Smooth muscle cell (in vitro differentiated cells): ENCODE measurements at regions not wholly inside any gene's neighbourhood (a gene's known extent, or its start where the extent isn't known, plus 50 kb on each side); places are given as distances from the start of the nearest gene placed in this dataset.

Experiments used
- DNase-seq: peaks from one replicate; lab custom pipeline; 2025; ENCODE audit not compliant: unreplicated experiment; lab: John Stamatoyannopoulos, UW
- H2AFZ ChIP-seq: fragments of 200-600 bp; sonication (generic); 2 replicates; pipeline ENCODE4 v1.6.0; 2016; ENCODE audit warnings: antibody characterized with exemption, low read depth, mild to moderate bottlenecking
- H3F3A ChIP-seq: fragments of 200-600 bp; sonication (generic); 2 replicates; pipeline ENCODE4 v1.6.0; 2017; ENCODE audit warnings: antibody characterized with exemption, low read depth
- H3K27ac ChIP-seq: fragments of 200-600 bp; sonication (generic); 2 replicates; pipeline ENCODE4 v1.5.1; 2016; ENCODE audit warnings: low read depth, mild to moderate bottlenecking
- H3K27me3 ChIP-seq: fragments of 200-600 bp; sonication (generic); 2 replicates; pipeline ENCODE4 v1.6.1; 2016; ENCODE audit warnings: low read depth, mild to moderate bottlenecking
- H3K36me3 ChIP-seq: fragments of 200-600 bp; sonication (generic); 2 replicates; pipeline ENCODE4 v1.5.1; 2016; ENCODE audit warnings: low read depth
- H3K4me1 ChIP-seq: fragments of 200-600 bp; sonication (generic); 2 replicates; pipeline ENCODE4 v1.5.1; 2016; ENCODE audit warnings: low read depth
- H3K4me2 ChIP-seq: fragments of 200-600 bp; sonication (generic); 2 replicates; pipeline ENCODE4 v1.6.0; 2016; ENCODE audit warnings: mild to moderate bottlenecking
- H3K4me3 ChIP-seq: fragments of 200-600 bp; sonication (generic); 2 replicates; pipeline ENCODE4 v1.5.1; 2016; ENCODE audit warnings: mild to moderate bottlenecking
- H3K79me2 ChIP-seq: fragments of 200-600 bp; sonication (generic); 2 replicates; pipeline ENCODE4 v1.6.0; 2016; ENCODE audit warnings: low read depth, mild to moderate bottlenecking
- H3K9ac ChIP-seq: fragments of 200-600 bp; sonication (generic); 2 replicates; pipeline ENCODE4 v1.6.0; 2016; ENCODE audit warnings: low read depth
- H3K9me3 ChIP-seq: fragments of 200-600 bp; sonication (generic); replicated peaks from 2 replicates; pipeline ENCODE4 v1.5.1; 2016; ENCODE audit warnings: low read depth
- H4K20me1 ChIP-seq: fragments of 200-600 bp; sonication (generic); 2 replicates; pipeline ENCODE4 v1.6.0; 2016; ENCODE audit warnings: low read depth
- CTCF ChIP-seq: fragments of 200-600 bp; sonication (generic); IDR thresholded peaks from 2 replicates; pipeline ENCODE4 v1.5.1; 2017; ENCODE audit warnings: borderline replicate concordance, mild to moderate bottlenecking, antibody characterized with exemption; ENCODE audit not compliant: insufficient read depth, poor library complexity, severe bottlenecking
- WGBS: methylation state at CpG from one replicate; pipeline ENCODE4 v1.1.7; 2016; ENCODE audit warnings: low lambda C conversion rate; 5-methylcytosine and 5-hydroxymethylcytosine counted together

DNA sequence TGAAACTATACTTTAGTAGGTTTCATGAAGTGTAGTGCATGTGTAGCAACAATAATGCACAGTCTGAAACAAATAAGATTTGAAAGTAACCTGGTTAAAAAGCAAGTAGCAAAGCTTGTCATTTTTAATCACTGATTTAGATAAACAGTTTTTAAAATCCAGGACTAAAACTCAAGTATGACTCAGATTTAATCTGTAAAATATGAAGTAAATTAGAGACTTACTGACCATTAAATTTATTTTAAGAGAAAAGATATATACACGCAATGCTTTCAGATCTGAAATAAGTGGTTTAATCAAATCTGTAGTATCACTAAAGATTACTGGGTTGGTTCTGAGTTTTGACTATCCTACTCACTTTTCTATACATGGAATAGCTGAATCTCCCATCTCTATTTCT, 300.7 kb upstream of the RBMS3 start:
- Histone ChIP-seq H3K4me3 (no peak overlapping the region), H4K20me1 (no peaks in the 10 kb centered on the region), H3K36me3 (no peaks in the 10 kb centered on the region), H3K27ac (no peak overlapping the region), H3K4me2 (no peak overlapping the region), H2AFZ (no peak overlapping the region), H3K9ac (no peak overlapping the region), H3F3A (no peaks in the 10 kb centered on the region), H3K27me3 (no peaks in the 10 kb centered on the region), H3K79me2 (no peaks in the 10 kb centered on the region), H3K9me3 (no peaks in the 10 kb centered on the region), H3K4me1 (no peaks in the 10 kb centered on the region)
- WGBS = 90% methylated on average over 1 of the region's 1 CpG
- no peak for TF ChIP-seq CTCF
- no peak for DNase-seq

DNA sequence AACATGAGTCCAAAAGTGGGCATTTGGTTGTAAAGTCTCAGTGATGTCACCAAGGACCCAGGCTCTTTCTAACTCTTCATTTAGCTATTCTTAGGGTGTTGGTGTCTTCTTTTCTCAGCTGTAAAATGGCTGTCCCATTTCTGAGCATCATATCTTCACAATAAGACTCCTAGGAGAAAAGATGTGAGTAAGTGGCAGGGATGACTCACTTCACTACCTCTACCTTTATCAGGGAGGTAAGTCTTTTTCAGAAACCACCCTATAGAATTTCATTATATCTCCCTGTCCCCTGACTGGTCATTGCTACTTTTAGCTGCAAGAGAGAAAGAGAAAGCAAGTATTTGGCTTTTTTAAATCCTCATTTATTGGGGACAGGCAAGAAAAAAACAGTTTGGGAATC, 300.2 kb upstream of the RBMS3 start:
- Histone ChIP-seq H3K27me3 (no peaks in the 10 kb centered on the region), H3K4me1 (no peaks in the 10 kb centered on the region), H3K9ac (no peak overlapping the region), H3K4me3 (no peak overlapping the region), H3K4me2 (no peak overlapping the region), H3F3A (no peaks in the 10 kb centered on the region), H3K27ac (no peak overlapping the region), H3K79me2 (no peaks in the 10 kb centered on the region), H4K20me1 (no peaks in the 10 kb centered on the region), H3K9me3 (no peaks in the 10 kb centered on the region), H3K36me3 (no peaks in the 10 kb centered on the region), H2AFZ (no peak overlapping the region)
- DNase-seq = no peak
- TF ChIP-seq CTCF = no peak

DNA sequence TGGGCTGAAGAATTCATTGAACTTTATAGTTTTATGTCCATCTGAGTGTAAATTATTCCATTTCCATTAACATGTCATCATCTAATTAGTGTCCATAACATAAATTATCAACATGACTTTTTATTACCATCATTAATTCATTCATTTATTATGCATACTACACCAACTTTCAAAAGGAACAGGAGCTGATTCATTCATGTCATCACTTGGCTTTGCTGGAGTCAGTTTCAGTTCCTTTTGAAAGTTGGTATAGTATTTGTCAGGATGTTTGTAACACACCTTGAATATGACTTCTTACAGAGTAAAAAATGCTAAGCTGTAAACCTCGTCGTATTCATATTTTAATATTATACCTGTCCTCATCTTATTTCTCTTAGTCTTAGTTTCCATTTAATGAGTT, 298.0 kb upstream of the RBMS3 start:
- no peak overlapping the region for H3K9ac ChIP-seq
- H3K36me3 ChIP-seq = no peaks in the 10 kb centered on the region
- 99% methylated on average over 2 of the region's 2 CpGs for WGBS

More for the DNA sequence above, 298.0 kb upstream of the RBMS3 start:
- no peak overlapping the region for H2AFZ ChIP-seq
- no peak overlapping the region for H3K4me3 ChIP-seq
- H4K20me1 ChIP-seq = no peaks in the 10 kb centered on the region
- no peaks in the 10 kb centered on the region for H3F3A ChIP-seq
- H3K27ac ChIP-seq = no peak overlapping the region
- no peak overlapping the region for H3K4me2 ChIP-seq
- no peaks in the 10 kb centered on the region for H3K4me1 ChIP-seq
- H3K27me3 ChIP-seq = no peaks in the 10 kb centered on the region
- no peaks in the 10 kb centered on the region for H3K9me3 ChIP-seq
- TF ChIP-seq CTCF = no peak
- H3K79me2 ChIP-seq = no peaks in the 10 kb centered on the region
- no peak for DNase-seq
